M059J (cell line): ENCODE measurements at regions not wholly inside any gene's neighbourhood (a gene's known extent, or its start where the extent isn't known, plus 50 kb on each side); places are given as distances from the start of the nearest gene placed in this dataset.

ENCODE experiments used
- DNase-seq: peaks from one replicate; pipeline ENCODE4 v3.0.0-alpha.2; 2012; ENCODE audit warnings: low read depth

- no peak for DNase-seq
Observed at GRCh38 chr13:102933523-102933922, 87.7 kb downstream of the ERCC5 start.

GRCh38 chr13:102933122-102933521 lies 87.3 kb downstream of the ERCC5 start:
- no peak for DNase-seq

- DNase-seq: no peak
Observed at GRCh38 chr13:102932331-102932730, 86.5 kb downstream of the ERCC5 start.

- DNase-seq: no peak
Observed at GRCh38 chr13:102930566-102930965, 84.7 kb downstream of the ERCC5 start.

GRCh38 chr13:102928941-102929675 lies 83.3 kb downstream of the ERCC5 start:
- DNase-seq: no peak
